MM.1S (cell line): ENCODE measurements at regions not wholly inside any gene's neighbourhood (a gene's known extent, or its start where the extent isn't known, plus 50 kb on each side); places are given as distances from the start of the nearest gene placed in this dataset.

Experiments used
- DNase-seq: peaks from one replicate; pipeline ENCODE4 v3.0.0-alpha.2; 2015
- H2AFZ ChIP-seq: fragments of 300-600 bp; sonication (generic); 2 replicates; pipeline ENCODE4 v1.6.0; 2016; ENCODE audit warnings: antibody characterized with exemption, low read length
- H3F3A ChIP-seq: fragments of 300-600 bp; sonication (generic); 2 replicates; pipeline ENCODE4 v1.6.1; 2016; ENCODE audit warnings: mild to moderate bottlenecking, antibody characterized with exemption, low read length, moderate library complexity, mixed read lengths; ENCODE audit not compliant: insufficient read depth
- H3K27ac ChIP-seq: fragments of 300-600 bp; sonication (generic); 2 replicates; pipeline ENCODE4 v1.5.1; 2016; ENCODE audit warnings: mild to moderate bottlenecking, low read length
- H3K27me3 ChIP-seq: fragments of 300-600 bp; sonication (generic); replicated peaks from 2 replicates; pipeline ENCODE4 v1.6.0; 2016; ENCODE audit warnings: low read length; ENCODE audit not compliant: insufficient read depth
- H3K36me3 ChIP-seq: fragments of 300-600 bp; sonication (generic); replicated peaks from 2 replicates; pipeline ENCODE4 v1.6.1; 2016; ENCODE audit warnings: mild to moderate bottlenecking, low read length, mixed read lengths; ENCODE audit not compliant: insufficient read depth
- H3K4me1 ChIP-seq: fragments of 300-600 bp; sonication (generic); 2 replicates; pipeline ENCODE4 v1.6.1; 2016; ENCODE audit warnings: low read length, mixed read lengths
- H3K4me2 ChIP-seq: fragments of 300-600 bp; sonication (generic); 2 replicates; pipeline ENCODE4 v1.6.0; 2016; ENCODE audit warnings: low read depth, low read length
- H3K4me3 ChIP-seq: fragments of 300-600 bp; sonication (generic); 2 replicates; pipeline ENCODE4 v1.5.1; 2016; ENCODE audit warnings: low read length, mixed read lengths
- H3K79me2 ChIP-seq: fragments of 300-600 bp; sonication (generic); 2 replicates; pipeline ENCODE4 v1.6.1; 2016; ENCODE audit warnings: mixed run types, low read length, mixed read lengths
- H3K9ac ChIP-seq: fragments of 300-600 bp; sonication (generic); 2 replicates; pipeline ENCODE4 v1.6.1; 2016; ENCODE audit warnings: low read length, mixed read lengths
- H3K9me2 ChIP-seq: fragments of 300-600 bp; sonication (generic); replicated peaks from 2 replicates; pipeline ENCODE4 v1.6.1; 2016; ENCODE audit warnings: mild to moderate bottlenecking, low read length, mixed read lengths; ENCODE audit not compliant: insufficient read depth
- H3K9me3 ChIP-seq: fragments of 300-600 bp; sonication (generic); replicated peaks from 2 replicates; pipeline ENCODE4 v1.6.1; 2016; ENCODE audit warnings: mild to moderate bottlenecking, low read length, mixed read lengths; ENCODE audit not compliant: insufficient read depth
- H4K20me1 ChIP-seq: fragments of 300-600 bp; sonication (generic); 2 replicates; pipeline ENCODE4 v1.6.1; 2016; ENCODE audit warnings: mild to moderate bottlenecking, low read length, moderate library complexity, mixed read lengths; ENCODE audit not compliant: insufficient read depth
- CTCF ChIP-seq: fragments of 300-600 bp; sonication (generic); IDR thresholded peaks from 2 replicates; pipeline ENCODE4 v1.5.1; 2016; ENCODE audit warnings: antibody characterized with exemption, low read length, mixed read lengths
- EZH2 ChIP-seq: fragments of 300-600 bp; sonication (generic); optimal IDR thresholded peaks from 2 replicates; pipeline ENCODE3; 2017; ENCODE audit warnings: low read depth, mild to moderate bottlenecking, antibody characterized with exemption, low read length, mixed read lengths
- EZH2phosphoT487 ChIP-seq: fragments of 300-600 bp; sonication (generic); IDR thresholded peaks from 2 replicates; pipeline ENCODE4 v1.6.1; 2018; ENCODE audit warnings: antibody characterized with exemption, low read length

GRCh38 chr6:74875193-74875592 is 330.7 kb downstream of the COL12A1 start:
- Histone ChIP-seq H3F3A (no peaks in the 10 kb centered on the region), H3K27me3 (no peaks in the 10 kb centered on the region), H3K4me1 (no peaks in the 10 kb centered on the region), H3K4me2 (no peak overlapping the region), H3K9me2 (no peaks in the 10 kb centered on the region; the same call in 1 of the 2 replicates), H3K9ac (no peak overlapping the region), H2AFZ (no peak overlapping the region), H3K27ac (no peak overlapping the region), H3K9me3 (no peaks in the 10 kb centered on the region), H3K4me3 (no peak overlapping the region), H4K20me1 (no peaks in the 10 kb centered on the region), H3K36me3 (no peaks in the 10 kb centered on the region), H3K79me2 (no peaks in the 10 kb centered on the region)
- TF ChIP-seq EZH2phosphoT487 (no peak), CTCF (no peak), EZH2 (no peak)
- no peak for DNase-seq

DNA sequence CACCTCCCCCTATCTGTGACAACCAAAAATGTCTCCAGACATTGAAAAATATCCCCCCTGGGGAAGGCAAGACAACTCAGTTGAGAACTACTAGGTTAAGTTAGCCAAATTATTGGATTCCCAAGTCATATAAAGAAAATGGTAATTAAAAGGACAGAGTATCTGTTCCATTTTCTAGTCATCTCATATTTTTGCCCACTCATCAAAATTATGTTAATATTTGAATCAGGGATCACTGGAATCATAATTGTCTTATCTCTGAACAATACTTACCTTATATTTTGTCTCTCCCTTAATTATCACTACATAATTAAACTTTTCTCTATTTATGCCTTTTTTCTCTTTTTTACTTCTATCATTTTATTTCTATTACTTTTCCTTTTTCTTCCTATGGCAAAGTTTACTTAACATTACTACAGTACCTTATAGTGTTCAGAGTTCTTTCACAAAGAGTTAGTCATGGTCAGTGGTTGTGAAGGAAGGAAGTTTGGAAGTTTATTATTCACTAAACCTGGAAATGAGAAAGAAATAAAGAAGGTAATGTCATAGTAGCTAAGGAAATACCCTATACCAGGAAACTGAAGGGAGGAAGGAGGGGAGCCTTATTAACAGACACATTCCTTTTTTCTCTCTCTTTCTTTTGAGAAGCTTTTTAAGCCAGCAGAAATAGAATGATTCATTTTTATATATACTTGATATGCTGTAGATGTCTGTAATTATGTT is 332.9 kb downstream of the COL12A1 start:
- Histone ChIP-seq H3K9me2 (no peaks in the 10 kb centered on the region; the same call in 1 of the 2 replicates), H2AFZ (no peak overlapping the region), H3K4me3 (no peak overlapping the region), H3F3A (no peaks in the 10 kb centered on the region), H3K9me3 (no peaks in the 10 kb centered on the region), H4K20me1 (no peaks in the 10 kb centered on the region), H3K36me3 (no peaks in the 10 kb centered on the region), H3K27ac (no peak overlapping the region), H3K27me3 (no peaks in the 10 kb centered on the region), H3K4me1 (no peaks in the 10 kb centered on the region), H3K9ac (no peak overlapping the region), H3K4me2 (no peak overlapping the region), H3K79me2 (no peaks in the 10 kb centered on the region)
- no peak for DNase-seq
- TF ChIP-seq EZH2phosphoT487 (no peak), EZH2 (no peak), CTCF (no peak)

DNA sequence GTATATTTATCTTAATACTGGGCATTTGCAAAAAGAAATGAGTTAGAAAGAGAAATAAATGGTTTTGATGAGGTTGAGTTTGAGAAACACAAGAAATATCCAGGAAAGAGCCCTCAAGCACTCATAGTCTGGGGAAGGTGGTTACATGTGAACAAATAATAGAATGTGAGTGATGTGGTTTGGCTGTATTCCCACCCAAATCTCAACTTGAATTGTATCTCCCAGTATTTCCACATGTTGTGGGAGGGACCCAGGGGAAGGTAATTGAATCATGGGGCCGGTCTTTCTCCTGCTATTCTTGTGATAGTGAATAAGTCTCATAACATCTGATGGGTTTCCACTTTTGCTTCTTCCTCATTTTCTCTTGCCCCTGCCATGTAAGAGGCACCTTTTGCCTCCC is 334.1 kb downstream of the COL12A1 start:
- no peak for DNase-seq

More for the DNA sequence above, 334.1 kb downstream of the COL12A1 start:
- Histone ChIP-seq H3K4me2 (no peak overlapping the region), H4K20me1 (no peaks in the 10 kb centered on the region), H2AFZ (no peak overlapping the region), H3K27me3 (no peaks in the 10 kb centered on the region), H3K36me3 (no peaks in the 10 kb centered on the region), H3K4me1 (no peaks in the 10 kb centered on the region), H3F3A (no peaks in the 10 kb centered on the region), H3K4me3 (no peak overlapping the region), H3K9me3 (no peaks in the 10 kb centered on the region), H3K9me2 (no peaks in the 10 kb centered on the region; the same call in 1 of the 2 replicates), H3K9ac (no peak overlapping the region), H3K79me2 (no peaks in the 10 kb centered on the region), H3K27ac (no peak overlapping the region)
- TF ChIP-seq EZH2 (no peak), EZH2phosphoT487 (no peak), CTCF (no peak)
